Neural crest cell (in vitro differentiated cells): ENCODE measurements at regions not wholly inside any gene's neighbourhood (a gene's known extent, or its start where the extent isn't known, plus 50 kb on each side); places are given as distances from the start of the nearest gene placed in this dataset.

Source experiments
- DNase-seq: peaks from one replicate; pipeline ENCODE4 v3.0.0; 2021; ENCODE audit warnings: low read depth, mixed read lengths, low spot score
- H3K27ac Mint-ChIP-seq: one replicate; pipeline ENCODE4 v1.8.0; 2021; ENCODE audit warnings: mild to moderate bottlenecking, mixed read lengths; ENCODE audit not compliant: unreplicated experiment
- H3K27me3 Mint-ChIP-seq: 2 replicates; pipeline ENCODE4 v1.8.0; 2021; ENCODE audit warnings: low read depth, mild to moderate bottlenecking, mixed read lengths
- H3K36me3 Mint-ChIP-seq: 2 replicates; pipeline ENCODE4 v1.8.0; 2021; ENCODE audit warnings: low read depth, mild to moderate bottlenecking, mixed read lengths
- H3K4me1 Mint-ChIP-seq: 2 replicates; pipeline ENCODE4 v1.8.0; 2021; ENCODE audit warnings: mixed read lengths
- H3K4me3 Mint-ChIP-seq: one replicate; pipeline ENCODE4 v1.8.0; 2021; ENCODE audit warnings: mild to moderate bottlenecking, mixed read lengths
- H3K9me3 Mint-ChIP-seq: 2 replicates; pipeline ENCODE4 v1.8.0; 2021; ENCODE audit warnings: mixed read lengths
- CTCF ChIP-seq: fragments of 200-600 bp; sonication (generic); conservative IDR thresholded peaks from 2 replicates; pipeline ENCODE4 v1.5.0; 2021; ENCODE audit warnings: antibody characterized with exemption, mild to moderate bottlenecking

- no peak for TF ChIP-seq CTCF
- Mint-ChIP-seq H3K27me3 (no peaks in the 10 kb centered on the region), H3K4me1 (peaks cover 8% of the 10 kb centered on the region)
Measured at GRCh38 chr18:22057908-22058527, 111.4 kb upstream of the GATA6 start.

DNA sequence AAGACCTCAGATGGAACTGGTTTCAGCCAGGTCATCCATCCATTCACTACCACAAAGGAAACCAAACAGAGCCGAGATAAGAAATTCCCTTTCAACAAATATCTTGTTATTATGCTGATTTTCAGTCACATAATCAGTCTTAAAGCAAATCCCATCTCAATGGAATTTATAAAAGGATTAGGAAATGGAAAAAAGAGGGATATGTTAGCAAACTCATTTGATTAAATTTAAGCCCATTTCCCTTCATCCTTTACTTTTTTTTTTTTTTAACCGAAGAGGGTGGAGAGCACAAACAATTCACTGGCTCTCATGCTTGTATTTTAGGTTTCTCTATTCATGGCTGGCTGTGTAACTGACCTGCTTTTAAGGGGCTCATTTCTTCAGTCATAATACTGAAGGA is 109.0 kb upstream of the GATA6 start:
- Mint-ChIP-seq H3K4me1 (peaks cover 8% of the 10 kb centered on the region), H3K4me3 (no peak overlapping the region), H3K9me3 (no peaks in the 10 kb centered on the region), H3K27ac (no peak overlapping the region), H3K27me3 (no peaks in the 10 kb centered on the region), H3K36me3 (no peaks in the 10 kb centered on the region)
- DNase-seq: no peak
- TF ChIP-seq CTCF: no peak

More at GRCh38 chr18:22057908-22058527, 111.4 kb upstream of the GATA6 start:
- Mint-ChIP-seq H3K36me3 (no peaks in the 10 kb centered on the region), H3K9me3 (no peaks in the 10 kb centered on the region), H3K4me3 (no peak overlapping the region), H3K27ac (no peak overlapping the region)
- no peak for DNase-seq

DNA sequence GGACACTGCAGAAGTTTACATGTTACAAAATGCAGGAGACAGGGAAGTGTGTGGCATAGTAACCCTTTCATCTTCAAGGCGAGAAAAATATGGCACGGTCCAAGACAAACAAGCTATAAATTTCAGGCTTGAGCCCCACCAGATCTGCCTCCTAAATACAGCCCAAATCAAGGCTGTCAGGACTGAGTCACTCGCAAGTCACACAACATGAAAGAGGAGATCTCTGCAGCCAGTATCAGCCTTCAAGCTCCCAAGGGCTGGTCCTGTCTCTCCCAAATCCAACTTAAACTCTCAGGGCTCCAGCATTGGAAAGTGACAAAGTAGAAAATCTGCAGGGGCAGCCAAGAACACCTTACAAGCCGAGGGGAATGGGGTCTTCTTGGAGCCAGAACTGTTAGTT is 106.3 kb upstream of the GATA6 start:
- no peak for DNase-seq
- TF ChIP-seq CTCF: no peak
- H3K4me1 Mint-ChIP-seq: peaks cover 8% of the 10 kb centered on the region
- H3K9me3 Mint-ChIP-seq: no peaks in the 10 kb centered on the region
- no peaks in the 10 kb centered on the region for H3K36me3 Mint-ChIP-seq
- H3K27me3 Mint-ChIP-seq: no peaks in the 10 kb centered on the region
- no peak overlapping the region for H3K27ac Mint-ChIP-seq
- H3K4me3 Mint-ChIP-seq: no peak overlapping the region

GRCh38 chr18:22063672-22064071 is 105.7 kb upstream of the GATA6 start:
- TF ChIP-seq CTCF: no peak
- no peaks in the 10 kb centered on the region for H3K9me3 Mint-ChIP-seq
- H3K27me3 Mint-ChIP-seq: no peaks in the 10 kb centered on the region
- H3K4me1 Mint-ChIP-seq: peaks cover 8% of the 10 kb centered on the region
- H3K36me3 Mint-ChIP-seq: no peaks in the 10 kb centered on the region
- H3K4me3 Mint-ChIP-seq: no peak overlapping the region
- DNase-seq: no peak
- H3K27ac Mint-ChIP-seq: no peak overlapping the region

- H3K27me3 Mint-ChIP-seq: no peaks in the 10 kb centered on the region
- TF ChIP-seq CTCF: no peak
- H3K36me3 Mint-ChIP-seq: no peaks in the 10 kb centered on the region
- H3K9me3 Mint-ChIP-seq: no peaks in the 10 kb centered on the region
- no peak overlapping the region for H3K4me3 Mint-ChIP-seq
- peaks cover 8% of the 10 kb centered on the region for H3K4me1 Mint-ChIP-seq
- DNase-seq: no peak
- H3K27ac Mint-ChIP-seq: no peak overlapping the region
Measured at GRCh38 chr18:22064581-22064980, 104.8 kb upstream of the GATA6 start.
